SH-SY5Y (cell line): ENCODE measurements at regions not wholly inside any gene's neighbourhood (a gene's known extent, or its start where the extent isn't known, plus 50 kb on each side); places are given as distances from the start of the nearest gene placed in this dataset.

Source experiments
- GATA2 ChIP-seq: IDR thresholded peaks from 2 replicates; pipeline ENCODE4 v1.6.1; 2011; ENCODE audit warnings: mild to moderate bottlenecking, low read depth, low read length
- GATA3 ChIP-seq: IDR thresholded peaks from 2 replicates; pipeline ENCODE4 v1.6.1; 2011; ENCODE audit warnings: low read depth, mild to moderate bottlenecking, low read length, moderate library complexity

GRCh38 chr18:57975805-57976204 lies 68.2 kb upstream of the NEDD4L start:
- no peak for TF ChIP-seq GATA2
- TF ChIP-seq GATA3: no peak
